ENCODE measurements at regions not wholly inside any gene's neighbourhood (a gene's known extent, or its start where the extent isn't known, plus 50 kb on each side); places are given as distances from the start of the nearest gene placed in this dataset.

DNA sequence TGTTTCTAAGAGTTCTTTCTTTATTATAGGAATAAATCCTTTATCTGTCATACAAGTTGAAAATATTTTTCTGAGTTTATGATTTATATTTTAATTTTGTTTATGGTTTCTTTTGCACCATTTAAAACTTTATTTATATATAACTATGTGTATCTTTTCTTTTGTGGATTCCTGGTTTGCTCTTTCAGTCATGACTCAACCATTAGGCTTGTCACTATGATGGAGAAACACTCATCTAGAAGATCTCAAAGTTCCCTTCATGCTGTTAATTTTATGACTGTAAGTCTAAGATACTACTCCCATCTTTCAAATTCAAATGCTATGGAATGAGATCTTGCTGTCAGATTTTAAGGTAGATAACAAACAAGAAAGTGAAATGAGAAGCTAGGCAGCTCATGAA, 199.5 kb downstream of the INHBA start:
- TF ChIP-seq CTCF (IDR thresholded peaks at IDR 0.05; ENCODE audit: poor library complexity), result no peak
- no peak for TF ChIP-seq EZH2 (IDR thresholded peaks at IDR 0.05; ENCODE audit: borderline replicate concordance)
